Aorta (tissue), 5 donors: ENCODE measurements at regions not wholly inside any gene's neighbourhood (a gene's known extent, or its start where the extent isn't known, plus 50 kb on each side); places are given as distances from the start of the nearest gene placed in this dataset.

Experiments
- ATAC-seq: fragments of 200-7000 bp; cut with Tn5 transposase; one replicate; pipeline ENCODE4 v1.9.1; 2022; ENCODE audit warnings: moderate library complexity; ENCODE audit not compliant: low FRiP score
- DNase-seq, 2 donors: peaks; one replicate each; pipeline ENCODE4 v3.0.0-alpha.2; 2020
- H3K27ac ChIP-seq, 2 donors: one replicate each; pipeline ENCODE4 v1.5.1; 2013; ENCODE audit warnings: low read length in 2 of 2, mild to moderate bottlenecking in 2 of 2, moderate library complexity in 2 of 2, control low read depth in 1 of 2, inconsistent platforms in 1 of 2, low read depth in 1 of 2
- H3K27me3 ChIP-seq, 2 donors: one replicate each; pipeline ENCODE4 v1.6.1; 2013; ENCODE audit warnings: control low read depth in 1 of 2, low read length in 1 of 2, mild to moderate bottlenecking in 1 of 2, moderate library complexity in 1 of 2; ENCODE audit not compliant: insufficient read depth in 2 of 2, control insufficient read depth in 1 of 2
- H3K36me3 ChIP-seq, 2 donors: one replicate each; pipeline ENCODE4 v1.6.1; 2013; ENCODE audit warnings: control low read depth in 1 of 2, low read length in 1 of 2, mild to moderate bottlenecking in 1 of 2; ENCODE audit not compliant: insufficient read depth in 2 of 2, control insufficient read depth in 1 of 2
- H3K4me1 ChIP-seq, 2 donors: one replicate each; pipeline ENCODE4 v1.6.1; 2013; ENCODE audit warnings: low read length in 2 of 2, control low read depth in 1 of 2, mild to moderate bottlenecking in 1 of 2, moderate library complexity in 1 of 2; ENCODE audit not compliant: insufficient read depth in 2 of 2, control insufficient read depth in 1 of 2
- H3K4me3 ChIP-seq, 2 donors: one replicate each; pipeline ENCODE4 v1.5.1; 2013; ENCODE audit warnings: low read length in 2 of 2, control low read depth in 1 of 2, mild to moderate bottlenecking in 1 of 2
- H3K9me3 ChIP-seq: one replicate; pipeline ENCODE4 v1.6.1; 2013; ENCODE audit warnings: mild to moderate bottlenecking, low read length; ENCODE audit not compliant: control insufficient read depth
- WGBS, 2 donors: extraction: QIAGEN DNeasy Blood & Tissue Kit; methylation state at CpG; one replicate each; pipeline ENCODE4 v1.1.7; 2013; 5-methylcytosine and 5-hydroxymethylcytosine counted together
- intact Hi-C, 2 donors: fragments of 100-400 bp; cut with DNase I; formaldehyde crosslinking; loops; one replicate each; pipeline versions ENCODE4 v1.14.2 to v1.15.0; 2022
- donor health status: healthy with polysubstance abuse.
- donor health status: Bipolar disorder and iron deficiency.
- donor health status: DM: no; HTN: no; CAD: no.
- donor health status: DM: no; HTN: no; CAD: no.
- donor health status: DM: yes; HTN: yes; CAD: no.

DNA sequence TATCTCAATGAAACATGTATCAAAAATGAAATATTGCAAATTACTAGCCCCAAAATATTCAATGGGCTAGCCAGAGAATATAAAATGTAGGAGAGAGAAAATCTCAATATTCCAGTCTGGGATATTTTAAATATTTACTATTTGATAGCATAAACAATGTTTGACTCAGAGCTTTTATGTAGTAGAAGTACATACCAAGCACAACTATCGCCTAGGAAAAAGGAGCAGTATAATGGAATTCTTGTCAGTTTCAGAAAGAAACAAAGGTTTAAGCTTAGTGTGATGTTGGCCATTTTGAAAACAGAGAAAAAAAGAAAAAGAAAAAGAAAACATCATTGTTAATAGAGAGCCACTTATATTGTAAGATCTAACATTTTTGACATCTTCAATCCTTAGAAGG, 1961.9 kb upstream of the CELF4 start:
- Histone ChIP-seq H3K4me3 (no peak overlapping the region), H3K27ac (no peak overlapping the region), H3K36me3 (no peaks in the 10 kb centered on the region), H3K9me3 (no peaks in the 10 kb centered on the region), H3K27me3 (no peaks in the 10 kb centered on the region), H3K4me1 (no peaks in the 10 kb centered on the region)
- ATAC-seq: no peak
- no peak for DNase-seq
- intact Hi-C loops: no loop called here
- 50 to 70% methylated on average over 1 of the region's 1 CpG for WGBS, 2 donors

DNA sequence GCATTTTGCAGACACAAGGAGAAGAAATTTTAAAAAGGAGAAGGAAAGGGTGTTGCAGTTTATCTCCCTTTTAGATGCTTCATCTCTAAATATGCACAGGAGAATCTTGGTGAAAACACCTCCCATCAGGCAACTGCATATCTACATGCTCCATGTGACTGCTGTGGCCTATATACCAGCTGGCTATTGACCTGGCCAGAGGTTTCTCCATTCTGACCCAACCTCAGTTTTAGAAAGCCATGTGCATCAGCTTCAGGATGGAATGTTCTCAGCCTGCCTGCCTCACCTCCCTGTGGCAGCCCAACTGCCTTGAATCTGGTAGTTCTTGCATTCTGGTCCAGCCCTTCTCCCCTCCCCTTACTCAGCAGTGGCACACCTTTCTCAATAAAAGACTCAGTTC, 1958.8 kb upstream of the CELF4 start:
- DNase-seq: no peak
- Histone ChIP-seq H3K27ac (no peak overlapping the region), H3K4me1 (no peaks in the 10 kb centered on the region), H3K27me3 (no peaks in the 10 kb centered on the region), H3K36me3 (no peaks in the 10 kb centered on the region), H3K4me3 (no peak overlapping the region), H3K9me3 (no peaks in the 10 kb centered on the region)
- intact Hi-C loops: no loop called here
- no peak for ATAC-seq

DNA sequence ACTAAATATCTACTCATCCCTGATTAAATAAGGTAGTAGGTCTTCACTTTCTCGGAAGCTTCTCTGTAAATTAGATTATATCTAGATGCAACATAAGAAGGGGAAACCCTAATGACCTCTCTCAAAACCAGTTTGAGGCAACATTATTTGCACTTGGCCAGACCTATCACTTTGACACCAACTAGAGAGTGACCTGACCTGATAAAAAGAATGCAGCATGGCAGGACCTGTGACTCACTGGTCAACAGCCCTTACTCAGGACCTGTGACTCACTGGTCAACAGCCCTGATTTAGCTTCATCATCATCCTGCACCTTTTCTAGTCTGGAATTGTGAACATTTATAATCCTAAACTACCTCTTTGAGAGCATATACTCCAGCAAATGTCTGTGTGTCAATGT, 1957.7 kb upstream of the CELF4 start:
- Histone ChIP-seq H3K4me1 (no peaks in the 10 kb centered on the region), H3K9me3 (no peaks in the 10 kb centered on the region), H3K36me3 (no peaks in the 10 kb centered on the region), H3K27me3 (no peaks in the 10 kb centered on the region), H3K27ac (no peak overlapping the region), H3K4me3 (no peak overlapping the region)
- DNase-seq (no peak), ATAC-seq (no peak)
- intact Hi-C loops: no loop called here
- 95 to 100% methylated on average over 1 of the region's 1 CpG for WGBS, 2 donors

DNA sequence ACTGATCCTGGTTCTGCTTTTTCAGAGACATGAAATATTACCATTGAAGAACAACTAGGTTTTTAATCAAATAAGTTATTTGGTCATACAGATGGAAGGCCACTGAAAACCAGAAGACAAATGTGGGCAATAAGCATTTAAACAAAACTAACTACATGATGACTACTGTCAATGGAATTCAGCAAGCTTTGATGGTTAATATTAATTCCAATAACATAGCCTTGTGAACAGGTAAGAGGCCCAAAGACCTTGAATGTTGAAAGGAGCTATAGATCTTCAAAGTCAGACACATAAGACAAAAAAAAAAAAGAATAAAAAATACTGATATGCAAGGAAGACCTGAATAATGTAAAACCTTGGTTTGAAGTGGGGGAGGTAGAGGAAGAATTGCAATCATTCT, 1955.6 kb upstream of the CELF4 start:
- no peak for ATAC-seq
- H3K4me3 ChIP-seq: no peak overlapping the region
- no peaks in the 10 kb centered on the region for H3K36me3 ChIP-seq
- intact Hi-C loops: no loop called here
- DNase-seq: no peak
- no peaks in the 10 kb centered on the region for H3K27me3 ChIP-seq
- H3K27ac ChIP-seq: no peak overlapping the region
- H3K4me1 ChIP-seq: no peaks in the 10 kb centered on the region
- no peaks in the 10 kb centered on the region for H3K9me3 ChIP-seq

DNA sequence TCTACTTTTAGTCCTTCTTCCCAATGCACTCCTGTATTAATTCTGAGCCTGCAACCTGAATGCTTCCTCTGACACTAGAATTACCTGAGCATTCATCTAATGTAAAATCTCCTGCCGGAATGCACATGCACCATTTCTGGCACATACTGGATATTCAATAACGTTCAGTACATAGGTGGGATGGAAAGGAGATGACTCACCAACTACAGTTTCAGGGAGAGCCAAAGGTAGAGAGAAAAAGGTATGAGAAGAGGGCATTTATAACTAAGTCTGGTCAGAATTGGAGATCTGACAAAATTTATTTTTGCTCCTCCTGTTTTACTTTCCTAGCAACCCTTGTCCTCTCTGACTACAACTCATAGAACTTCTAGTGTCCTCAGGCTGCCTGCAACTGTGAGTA, 1954.1 kb upstream of the CELF4 start:
- Histone ChIP-seq H3K27ac (no peak overlapping the region), H3K36me3 (no peaks in the 10 kb centered on the region), H3K4me3 (no peak overlapping the region), H3K27me3 (no peaks in the 10 kb centered on the region), H3K4me1 (no peaks in the 10 kb centered on the region), H3K9me3 (no peaks in the 10 kb centered on the region)
- intact Hi-C loops: no loop called here
- WGBS, 2 donors: 80 to 83% methylated on average over 2 of the region's 2 CpGs
- ATAC-seq (no peak), DNase-seq (no peak)

DNA sequence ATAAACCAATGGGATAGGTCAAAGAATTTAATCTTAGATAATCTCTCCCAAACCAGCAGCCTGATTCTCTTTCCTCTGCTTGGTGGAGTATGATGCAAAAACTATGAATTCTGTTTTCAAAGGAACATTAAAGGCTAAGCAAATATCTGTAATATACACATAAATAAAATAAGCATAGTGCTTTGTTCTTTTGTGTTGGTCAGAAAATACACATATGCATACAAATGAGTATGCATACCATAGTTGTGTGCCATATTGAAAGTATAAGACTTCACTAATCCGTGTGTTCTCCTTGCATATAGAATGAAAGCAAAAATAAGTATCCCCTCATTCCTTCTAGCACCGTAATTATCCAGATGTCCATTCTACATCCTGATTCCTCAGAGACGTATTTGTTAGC, 1949.7 kb upstream of the CELF4 start:
- no peak for DNase-seq
- 88% methylated on average over 3 of the region's 3 CpGs for WGBS, 2 donors
- no peaks in the 10 kb centered on the region for H3K4me1 ChIP-seq
- no peaks in the 10 kb centered on the region for H3K27me3 ChIP-seq
- no peaks in the 10 kb centered on the region for H3K36me3 ChIP-seq
- H3K9me3 ChIP-seq: no peaks in the 10 kb centered on the region
- ATAC-seq: no peak
- no peak overlapping the region for H3K4me3 ChIP-seq
- intact Hi-C loops: no loop called here
- H3K27ac ChIP-seq: no peak overlapping the region

DNA sequence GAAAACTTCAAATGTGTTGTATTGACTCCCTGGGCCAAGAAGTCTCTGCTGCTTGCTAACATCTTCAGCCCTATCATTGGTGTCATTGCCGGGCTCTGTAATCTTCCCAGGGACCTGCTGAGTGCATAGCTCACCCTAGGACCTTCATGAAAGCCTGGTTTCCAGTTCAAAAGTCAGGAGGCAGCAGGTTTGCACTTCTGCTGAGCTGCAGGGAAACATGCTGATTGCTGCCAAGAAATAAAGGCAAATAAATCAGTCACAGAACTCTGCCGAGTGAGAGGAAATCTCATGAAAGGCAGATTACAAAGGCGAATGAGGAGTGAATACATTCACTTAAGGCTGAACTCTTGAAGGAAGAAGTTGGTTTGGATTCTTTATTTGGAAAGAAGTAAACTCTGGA, 1947.6 kb upstream of the CELF4 start:
- no peaks in the 10 kb centered on the region for H3K9me3 ChIP-seq
- no peaks in the 10 kb centered on the region for H3K27me3 ChIP-seq
- intact Hi-C loops: no loop called here
- H3K4me3 ChIP-seq: no peak overlapping the region
- no peaks in the 10 kb centered on the region for H3K4me1 ChIP-seq
- ATAC-seq: no peak
- WGBS, 2 donors: 35 to 38% methylated on average over 3 of the region's 3 CpGs
- H3K36me3 ChIP-seq: no peaks in the 10 kb centered on the region
- no peak overlapping the region for H3K27ac ChIP-seq
- DNase-seq: no peak

DNA sequence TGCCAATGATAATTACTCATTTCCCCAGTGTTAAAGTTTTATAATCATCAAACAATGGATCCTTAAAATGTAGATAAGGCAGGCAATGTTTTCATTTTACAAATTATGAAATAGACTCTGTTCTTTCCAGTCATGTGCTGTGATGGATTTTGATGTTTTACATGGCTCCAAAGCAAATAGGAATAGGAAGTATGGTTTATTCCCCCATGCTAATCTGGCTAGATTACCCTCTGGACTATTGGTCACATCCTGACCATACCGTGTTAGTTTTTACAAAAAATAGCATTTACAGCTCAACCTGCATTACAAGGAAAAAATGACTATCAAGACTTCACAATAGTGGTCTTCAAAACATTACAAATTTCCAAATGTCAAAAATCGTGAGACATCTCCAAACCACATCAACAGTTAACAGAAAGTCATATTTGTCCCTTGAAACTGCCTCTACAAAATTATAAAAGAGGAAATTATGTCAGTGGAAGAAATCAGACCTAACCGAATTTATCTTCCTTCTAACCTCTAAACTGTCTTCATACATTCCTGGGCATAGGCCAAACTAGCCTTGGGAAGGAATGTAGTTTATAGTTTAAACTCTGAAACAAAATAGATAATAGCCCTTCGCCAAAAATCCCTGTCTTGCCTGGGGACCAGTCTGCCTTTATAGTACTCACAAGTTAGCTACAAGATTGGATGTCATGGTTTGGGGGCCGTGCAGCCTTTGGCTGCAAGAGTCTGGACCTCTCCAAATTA, 1941.2 kb upstream of the CELF4 start:
- DNase-seq (no peak), ATAC-seq (no peak)
- no peaks in the 10 kb centered on the region for H3K4me1 ChIP-seq
- no peaks in the 10 kb centered on the region for H3K36me3 ChIP-seq
- WGBS, 2 donors: 62 to 70% methylated on average over 5 of the region's 5 CpGs
- no peaks in the 10 kb centered on the region for H3K27me3 ChIP-seq
- no peak overlapping the region for H3K27ac ChIP-seq
- H3K9me3 ChIP-seq: no peaks in the 10 kb centered on the region
- H3K4me3 ChIP-seq: no peak overlapping the region
- intact Hi-C loops: no loop called here

DNA sequence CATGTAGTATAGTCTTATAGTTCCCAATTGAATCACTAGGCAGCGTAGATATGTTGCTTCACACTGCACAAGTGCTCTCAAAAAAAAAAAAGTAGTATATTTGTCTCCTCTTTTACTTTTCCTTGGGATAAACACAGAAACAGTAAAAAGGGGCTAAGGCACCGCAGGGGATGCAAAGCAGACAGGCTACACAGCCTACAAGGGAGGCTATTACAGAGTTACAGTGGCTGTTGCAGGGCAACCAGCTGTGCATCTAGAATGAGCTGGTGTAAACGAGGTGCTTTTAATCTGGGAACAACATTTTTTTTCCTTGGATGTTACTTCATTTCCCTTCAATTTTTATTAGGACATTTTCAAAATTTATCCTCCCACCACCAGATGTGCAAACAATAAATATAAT, 1934.7 kb upstream of the CELF4 start:
- Histone ChIP-seq H3K27ac (no peak overlapping the region), H3K36me3 (no peaks in the 10 kb centered on the region), H3K4me3 (no peak overlapping the region), H3K27me3 (no peaks in the 10 kb centered on the region), H3K4me1 (no peaks in the 10 kb centered on the region), H3K9me3 (no peaks in the 10 kb centered on the region)
- no peak for DNase-seq
- no peak for ATAC-seq
- WGBS, 2 donors: 80 to 82% methylated on average over 3 of the region's 3 CpGs
- intact Hi-C loops: no loop called here
